HCT116 (cell line): ENCODE measurements at regions not wholly inside any gene's neighbourhood (a gene's known extent, or its start where the extent isn't known, plus 50 kb on each side); places are given as distances from the start of the nearest gene placed in this dataset.

ENCODE experiments used
- ATAC-seq: fragments of 200-7000 bp; cut with Tn5 transposase; 2 replicates; pipeline ENCODE4 v1.9.1; 2020; ENCODE audit warnings: mild to moderate bottlenecking, moderate library complexity
- BruUV-seq: library from RNA; stranded (reverse); fragments of 400-500 nt; replicated peaks from 2 replicates; lab custom pipeline; 2021; lab: Mats Ljungman, UMichigan
- CTCF ChIA-PET: fragments of 300-600 bp; sonication (Branson Sonifier 250); formaldehyde crosslinking; loops from one replicate; lab custom pipeline; 2021; ENCODE audit warnings: antibody characterized with exemption; lab: Charles Lee
- POLR2A ChIA-PET: fragments of 300-600, 350-600 bp; sonication (Branson Sonifier 250); formaldehyde crosslinking; loops from one replicate; lab custom pipeline; 2021; ENCODE audit warnings: antibody characterized with exemption; lab: Charles Lee
- RAD21 ChIA-PET, 2 experiments: fragments of 300-600 bp; sonication (Branson Sonifier 250); formaldehyde crosslinking; loops; one replicate each; lab custom pipeline; 2023; ENCODE audit warnings: low total read pairs in 2 of 2; ENCODE audit not compliant: uncharacterized antibody in 2 of 2, unreplicated experiment in 2 of 2, low non-redundant PET in 1 of 2; lab: Charles Lee
- DNase-seq: peaks from one replicate; pipeline ENCODE4 v3.0.0-alpha.2; 2010; ENCODE audit warnings: low read depth, low spot score
- H2AFZ ChIP-seq: fragments of 200-600 bp; shearing (Covaris generic), sonication (generic); 2 replicates; pipeline ENCODE4 v1.6.1; 2017; ENCODE audit warnings: low read depth, mixed run types, mixed read lengths, antibody characterized with exemption, low read length; ENCODE audit not compliant: poor library complexity, severe bottlenecking
- H3K27ac ChIP-seq: 2 replicates; pipeline ENCODE4 v1.5.1; 2012; ENCODE audit warnings: low read depth, low read length
- H3K27me3 ChIP-seq: fragments of 200-600 bp; sonication (generic); 2 replicates; pipeline ENCODE4 v1.6.1; 2016; ENCODE audit warnings: mixed run types, low read length, mixed read lengths; ENCODE audit not compliant: insufficient read depth
- H3K36me3 ChIP-seq, 2 experiments: fragments of 200-500 bp in 1 of 2; fragments of 200-600 bp in 1 of 2; sonication (Bioruptor generic) in 1 of 2; sonication (generic) in 1 of 2; 2 replicates each; pipeline versions ENCODE4 v1.5.1 to v1.6.1; 2014 to 2016; ENCODE audit warnings: low read length in 2 of 2, inconsistent platforms in 1 of 2, mixed read lengths in 1 of 2, mixed run types in 1 of 2; ENCODE audit not compliant: insufficient read depth in 2 of 2, control insufficient read depth in 1 of 2
- H3K4me1 ChIP-seq, 2 experiments: fragments of 200-600 bp in 1 of 2; sonication (generic) in 1 of 2; 2 replicates each; pipeline versions ENCODE4 v1.5.1 to v1.6.1; 2012 to 2017; ENCODE audit warnings: low read length in 2 of 2, inconsistent platforms in 1 of 2, mild to moderate bottlenecking in 1 of 2, mixed read lengths in 1 of 2, mixed run types in 1 of 2, moderate library complexity in 1 of 2; ENCODE audit not compliant: insufficient read depth in 2 of 2, control insufficient read depth in 1 of 2
- H3K4me2 ChIP-seq: fragments of 200-600 bp; sonication (generic); 2 replicates; pipeline ENCODE4 v1.6.1; 2017; ENCODE audit warnings: mixed run types, low read length, mixed read lengths
- H3K4me3 ChIP-seq, 2 experiments: fragments of 200-600 bp in 1 of 2; sonication (generic) in 1 of 2; replicated peaks in 1 of 2; 2 replicates each; pipeline ENCODE4 v1.5.1; 2011 to 2016; ENCODE audit warnings: low read length in 2 of 2, control low read depth in 1 of 2, low read depth in 1 of 2, mild to moderate bottlenecking in 1 of 2, mixed read lengths in 1 of 2, mixed run types in 1 of 2
- H3K79me2 ChIP-seq: fragments of 200-600 bp; sonication (generic); 2 replicates; pipeline ENCODE4 v1.6.1; 2017; ENCODE audit warnings: mild to moderate bottlenecking, mixed run types, low read length, moderate library complexity, mixed read lengths; ENCODE audit not compliant: insufficient read depth
- H3K9ac ChIP-seq: fragments of 200-600 bp; sonication (generic); 2 replicates; pipeline ENCODE4 v1.6.1; 2016; ENCODE audit warnings: low read length, mixed read lengths
- H3K9me2 ChIP-seq: fragments of 200-600 bp; sonication (generic), shearing (Covaris generic); 2 replicates; pipeline ENCODE4 v1.6.1; 2017; ENCODE audit warnings: mixed run types, mild to moderate bottlenecking, moderate library complexity; ENCODE audit not compliant: insufficient read depth
- H3K9me3 ChIP-seq, 2 experiments: fragments of 200-500 bp in 1 of 2; fragments of 200-600 bp in 1 of 2; sonication (Bioruptor generic) in 1 of 2; sonication (generic) in 1 of 2; 2 replicates each; pipeline ENCODE4 v1.6.1; 2014 to 2017; ENCODE audit warnings: low read length in 2 of 2, mixed read lengths in 2 of 2, inconsistent platforms in 1 of 2, low read depth in 1 of 2, mild to moderate bottlenecking in 1 of 2, mixed run types in 1 of 2, moderate library complexity in 1 of 2; ENCODE audit not compliant: control insufficient read depth in 1 of 2, insufficient read depth in 1 of 2
- H4K20me1 ChIP-seq: fragments of 200-600 bp; sonication (generic), shearing (Covaris generic); 2 replicates; pipeline ENCODE4 v1.6.1; 2017; ENCODE audit warnings: mixed run types, mild to moderate bottlenecking, moderate library complexity; ENCODE audit not compliant: insufficient read depth
- CBX3 ChIP-seq: IDR thresholded peaks from 2 replicates; pipeline ENCODE4 v1.6.1; 2012; ENCODE audit warnings: low read depth
- CEBPB ChIP-seq: IDR thresholded peaks from 2 replicates; pipeline ENCODE4 v1.6.1; 2012; ENCODE audit warnings: low read depth
- EGR1 ChIP-seq: IDR thresholded peaks from 2 replicates; pipeline ENCODE4 v1.6.1; 2012; ENCODE audit warnings: low read depth
- ELF1 ChIP-seq: IDR thresholded peaks from 2 replicates; pipeline ENCODE4 v1.6.1; 2012; ENCODE audit warnings: low read depth, borderline replicate concordance
- EZH2 ChIP-seq: fragments of 200-600 bp; sonication (generic); IDR thresholded peaks from 2 replicates; pipeline ENCODE4 v1.6.1; 2017; ENCODE audit warnings: antibody characterized with exemption, mixed run types
- EZH2phosphoT487 ChIP-seq: fragments of 200-600 bp; IDR thresholded peaks from 2 replicates; pipeline ENCODE4 v1.6.1; 2018; ENCODE audit warnings: antibody characterized with exemption, borderline replicate concordance
- FOSL1 ChIP-seq: IDR thresholded peaks from 2 replicates; pipeline ENCODE4 v1.6.1; 2012; ENCODE audit warnings: low read depth
- JUND ChIP-seq: IDR thresholded peaks from 2 replicates; pipeline ENCODE4 v1.6.1; 2012
- POLR2A ChIP-seq: IDR thresholded peaks from 2 replicates; pipeline ENCODE4 v1.7.0; 2011; ENCODE audit warnings: borderline replicate concordance; ENCODE audit not compliant: insufficient read depth, insufficient read length; ENCODE audit errors: extremely low read depth
- POLR2AphosphoS5 ChIP-seq: IDR thresholded peaks from 2 replicates; pipeline ENCODE4 v1.6.1; 2011; ENCODE audit warnings: mild to moderate bottlenecking, low read depth, low read length, moderate library complexity
- SIN3A ChIP-seq: IDR thresholded peaks from 2 replicates; pipeline ENCODE4 v1.6.1; 2012; ENCODE audit warnings: low read depth
- SP1 ChIP-seq: IDR thresholded peaks from 2 replicates; pipeline ENCODE4 v1.6.1; 2012; ENCODE audit warnings: low read depth
- ZFX ChIP-seq: fragments of 450-650 bp; IDR thresholded peaks from 2 replicates; pipeline ENCODE4 v1.6.1; 2017
- intact Hi-C: fragments of 100-400 bp; cut with micrococcal nuclease; formaldehyde crosslinking; loops from 2 replicates; pipeline ENCODE4 v1.10.0; 2022
- TF ChIP-seq, protein P1 (sequence below): IDR thresholded peaks from 2 replicates; pipeline ENCODE4 v1.6.1; 2012
- TF ChIP-seq, protein P2 (sequence below): IDR thresholded peaks from 2 replicates; pipeline ENCODE4 v1.6.1; 2012
- TF ChIP-seq, protein P3 (sequence below): IDR thresholded peaks from 2 replicates; pipeline ENCODE4 v1.6.1; 2012; ENCODE audit warnings: low read depth
- TF ChIP-seq, protein P4 (sequence below), 3 experiments: fragments of 200-600 bp in 1 of 3; sonication (generic) in 1 of 3; IDR thresholded peaks in 2 of 3; conservative IDR thresholded peaks in 1 of 3; 2 replicates each; pipeline ENCODE4 v1.5.1; 2012 to 2017; ENCODE audit warnings: low read depth in 2 of 3, low read length in 2 of 3, antibody characterized with exemption in 1 of 3, borderline replicate concordance in 1 of 3, control low read depth in 1 of 3, mild to moderate bottlenecking in 1 of 3, mixed read lengths in 1 of 3, mixed run types in 1 of 3, moderate library complexity in 1 of 3; ENCODE audit not compliant: insufficient read depth in 1 of 3

DNA sequence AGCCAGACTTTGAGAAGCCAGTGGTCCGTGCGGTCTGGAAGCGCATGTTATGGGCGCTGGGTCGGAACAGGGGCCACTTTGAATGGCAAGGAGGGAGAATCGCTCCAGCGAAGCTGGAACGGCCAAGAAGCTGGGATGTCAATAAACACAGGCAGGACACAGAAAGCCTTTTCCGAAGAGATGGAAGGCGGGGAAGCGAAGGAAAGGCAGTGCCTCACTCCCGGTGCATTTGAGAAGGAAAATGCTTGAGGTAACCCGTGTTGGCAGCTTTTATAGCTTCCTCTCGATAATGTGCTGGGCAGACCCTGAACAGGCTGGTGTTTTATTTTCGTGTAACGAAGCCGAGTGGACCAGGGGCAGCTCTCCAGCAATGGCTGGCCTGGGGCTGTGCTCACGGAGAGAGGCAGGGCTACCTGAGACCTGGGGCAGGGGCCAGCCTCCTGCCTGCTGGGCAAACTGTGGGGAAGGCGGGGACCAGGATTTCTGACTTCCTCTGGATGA is 84.2 kb upstream of the SPRY4 start:
- TF ChIP-seq ZFX (no peak), SIN3A (no peak), CBX3 (no peak), SP1 (no peak), FOSL1 (no peak)
- TF ChIP-seq, protein P1, sequence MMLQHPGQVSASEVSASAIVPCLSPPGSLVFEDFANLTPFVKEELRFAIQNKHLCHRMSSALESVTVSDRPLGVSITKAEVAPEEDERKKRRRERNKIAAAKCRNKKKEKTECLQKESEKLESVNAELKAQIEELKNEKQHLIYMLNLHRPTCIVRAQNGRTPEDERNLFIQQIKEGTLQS: no peak
- TF ChIP-seq, protein P2, sequence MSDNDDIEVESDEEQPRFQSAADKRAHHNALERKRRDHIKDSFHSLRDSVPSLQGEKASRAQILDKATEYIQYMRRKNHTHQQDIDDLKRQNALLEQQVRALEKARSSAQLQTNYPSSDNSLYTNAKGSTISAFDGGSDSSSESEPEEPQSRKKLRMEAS: no peak

DNA sequence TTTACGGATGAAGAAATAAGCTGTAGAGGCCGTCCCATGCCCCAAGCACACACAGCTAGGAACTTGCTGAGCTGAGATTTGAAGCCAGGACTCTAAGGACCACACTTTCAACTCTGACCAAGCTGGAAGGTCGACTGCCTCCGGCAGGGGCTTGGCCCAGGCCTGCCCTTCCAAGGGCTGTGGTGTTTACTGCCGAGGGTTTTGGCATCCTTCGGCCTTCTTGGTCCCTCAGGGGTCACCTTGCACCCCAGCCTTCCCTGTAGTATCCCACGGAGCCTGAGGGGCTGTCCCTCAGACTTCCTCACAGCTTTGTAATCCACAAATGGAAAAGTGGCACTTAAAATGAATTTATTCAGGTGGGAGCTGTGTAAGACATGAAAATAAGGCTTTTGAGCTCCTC is 83.7 kb upstream of the SPRY4 start:
- H3K9me2 ChIP-seq: no peaks in the 10 kb centered on the region
- H3K9ac ChIP-seq: no peak overlapping the region
- intact Hi-C loops: no loop called here
- H3K9me3 ChIP-seq: no peaks in the 10 kb centered on the region
- H2AFZ ChIP-seq: no peak overlapping the region
- no peak overlapping the region for H3K27ac ChIP-seq
- ChIA-PET POLR2A (interaction anchor here (1.3 kb wide), 1 partner anchor 8 kb away, joined by 5 read pairs; no protein-coding TSS in a partner anchor), CTCF (no interaction called here), RAD21 (no interaction called here)
- BruUV-seq: no TSS peak
- no peaks in the 10 kb centered on the region for H4K20me1 ChIP-seq
- no peaks in the 10 kb centered on the region for H3K36me3 ChIP-seq
- H3K4me3 ChIP-seq: no peak overlapping the region
- peaks cover 9 to 10% of the 10 kb centered on the region in 2 experiments; a peak in 3 of 4 replicates for H3K4me1 ChIP-seq
- ATAC-seq: no peak
- H3K27me3 ChIP-seq: no peaks in the 10 kb centered on the region
- DNase-seq: no peak
- no peak overlapping the region for H3K4me2 ChIP-seq
- no peaks in the 10 kb centered on the region for H3K79me2 ChIP-seq
- TF ChIP-seq POLR2AphosphoS5 (no peak), CBX3 (no peak), CEBPB (no peak), ELF1 (no peak), EGR1 (no peak), JUND (no peak), EZH2 (no peak), ZFX (no peak), EZH2phosphoT487 (no peak), POLR2A (no peak)
- TF ChIP-seq, protein P2: no peak
- TF ChIP-seq, protein P3, sequence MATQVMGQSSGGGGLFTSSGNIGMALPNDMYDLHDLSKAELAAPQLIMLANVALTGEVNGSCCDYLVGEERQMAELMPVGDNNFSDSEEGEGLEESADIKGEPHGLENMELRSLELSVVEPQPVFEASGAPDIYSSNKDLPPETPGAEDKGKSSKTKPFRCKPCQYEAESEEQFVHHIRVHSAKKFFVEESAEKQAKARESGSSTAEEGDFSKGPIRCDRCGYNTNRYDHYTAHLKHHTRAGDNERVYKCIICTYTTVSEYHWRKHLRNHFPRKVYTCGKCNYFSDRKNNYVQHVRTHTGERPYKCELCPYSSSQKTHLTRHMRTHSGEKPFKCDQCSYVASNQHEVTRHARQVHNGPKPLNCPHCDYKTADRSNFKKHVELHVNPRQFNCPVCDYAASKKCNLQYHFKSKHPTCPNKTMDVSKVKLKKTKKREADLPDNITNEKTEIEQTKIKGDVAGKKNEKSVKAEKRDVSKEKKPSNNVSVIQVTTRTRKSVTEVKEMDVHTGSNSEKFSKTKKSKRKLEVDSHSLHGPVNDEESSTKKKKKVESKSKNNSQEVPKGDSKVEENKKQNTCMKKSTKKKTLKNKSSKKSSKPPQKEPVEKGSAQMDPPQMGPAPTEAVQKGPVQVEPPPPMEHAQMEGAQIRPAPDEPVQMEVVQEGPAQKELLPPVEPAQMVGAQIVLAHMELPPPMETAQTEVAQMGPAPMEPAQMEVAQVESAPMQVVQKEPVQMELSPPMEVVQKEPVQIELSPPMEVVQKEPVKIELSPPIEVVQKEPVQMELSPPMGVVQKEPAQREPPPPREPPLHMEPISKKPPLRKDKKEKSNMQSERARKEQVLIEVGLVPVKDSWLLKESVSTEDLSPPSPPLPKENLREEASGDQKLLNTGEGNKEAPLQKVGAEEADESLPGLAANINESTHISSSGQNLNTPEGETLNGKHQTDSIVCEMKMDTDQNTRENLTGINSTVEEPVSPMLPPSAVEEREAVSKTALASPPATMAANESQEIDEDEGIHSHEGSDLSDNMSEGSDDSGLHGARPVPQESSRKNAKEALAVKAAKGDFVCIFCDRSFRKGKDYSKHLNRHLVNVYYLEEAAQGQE: no peak
- TF ChIP-seq, protein P4, sequence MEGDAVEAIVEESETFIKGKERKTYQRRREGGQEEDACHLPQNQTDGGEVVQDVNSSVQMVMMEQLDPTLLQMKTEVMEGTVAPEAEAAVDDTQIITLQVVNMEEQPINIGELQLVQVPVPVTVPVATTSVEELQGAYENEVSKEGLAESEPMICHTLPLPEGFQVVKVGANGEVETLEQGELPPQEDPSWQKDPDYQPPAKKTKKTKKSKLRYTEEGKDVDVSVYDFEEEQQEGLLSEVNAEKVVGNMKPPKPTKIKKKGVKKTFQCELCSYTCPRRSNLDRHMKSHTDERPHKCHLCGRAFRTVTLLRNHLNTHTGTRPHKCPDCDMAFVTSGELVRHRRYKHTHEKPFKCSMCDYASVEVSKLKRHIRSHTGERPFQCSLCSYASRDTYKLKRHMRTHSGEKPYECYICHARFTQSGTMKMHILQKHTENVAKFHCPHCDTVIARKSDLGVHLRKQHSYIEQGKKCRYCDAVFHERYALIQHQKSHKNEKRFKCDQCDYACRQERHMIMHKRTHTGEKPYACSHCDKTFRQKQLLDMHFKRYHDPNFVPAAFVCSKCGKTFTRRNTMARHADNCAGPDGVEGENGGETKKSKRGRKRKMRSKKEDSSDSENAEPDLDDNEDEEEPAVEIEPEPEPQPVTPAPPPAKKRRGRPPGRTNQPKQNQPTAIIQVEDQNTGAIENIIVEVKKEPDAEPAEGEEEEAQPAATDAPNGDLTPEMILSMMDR (IDR thresholded peaks at IDR 0.05 in 2 of 3, conservative IDR thresholded peaks at IDR 0.05 in 1 of 3; ENCODE audit: borderline replicate concordance in 1 of 3, insufficient read depth in 1 of 3, low read depth in 2 of 3, low read length in 2 of 3): no peak

More for the DNA sequence above, 84.2 kb upstream of the SPRY4 start:
- intact Hi-C loops: no loop called here
- CTCF ChIA-PET: no interaction called here
- H3K79me2 ChIP-seq: no peaks in the 10 kb centered on the region
- no peak overlapping the region for H2AFZ ChIP-seq
- POLR2A ChIA-PET: interaction anchor here (1.3 kb wide), 1 partner anchor 9 kb away, joined by 5 read pairs; no protein-coding TSS in a partner anchor
- no peak overlapping the region for H3K4me3 ChIP-seq
- H3K9ac ChIP-seq: no peak overlapping the region
- no peaks in the 10 kb centered on the region for H3K36me3 ChIP-seq
- H3K27me3 ChIP-seq: no peaks in the 10 kb centered on the region
- no peaks in the 10 kb centered on the region for H3K9me2 ChIP-seq
- no peak overlapping the region for H3K4me2 ChIP-seq
- ATAC-seq: no peak
- RAD21 ChIA-PET: no interaction called here
- no peaks in the 10 kb centered on the region for H4K20me1 ChIP-seq
- DNase-seq: no peak
- no peak overlapping the region for H3K27ac ChIP-seq
- no peaks in the 10 kb centered on the region for H3K9me3 ChIP-seq
- no TSS peak for BruUV-seq
- H3K4me1 ChIP-seq: peaks cover 4 to 6% of the 10 kb centered on the region in 2 experiments; a peak in 2 of 4 replicates
